ENCODE measurements at regions not wholly inside any gene's neighbourhood (a gene's known extent, or its start where the extent isn't known, plus 50 kb on each side); places are given as distances from the start of the nearest gene placed in this dataset.

DNA sequence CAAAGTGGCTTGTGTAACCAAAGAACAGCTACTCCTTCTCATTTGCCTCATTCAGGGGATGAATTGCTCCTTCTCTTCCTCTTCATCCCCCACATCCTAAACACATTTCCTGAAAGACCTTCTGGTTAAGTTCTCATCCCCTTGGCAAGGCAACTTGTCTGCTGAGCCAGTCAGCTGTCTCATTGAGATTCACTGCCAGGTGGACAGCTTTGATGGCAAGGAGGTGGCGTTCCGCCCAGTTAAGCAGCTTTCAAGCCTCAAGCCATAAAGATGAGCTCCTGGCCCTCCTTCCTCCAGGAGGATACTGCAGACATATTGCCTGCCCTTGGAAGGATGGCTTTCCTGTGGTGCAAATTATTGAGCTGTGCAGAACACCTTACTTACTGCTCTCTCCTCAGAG, 448.6 kb upstream of the MPDZ start:
- Histone ChIP-seq H3K4me3 (ENCODE audit: control extremely low read depth in 1 of 5, extremely low read depth in 1 of 5, insufficient read depth in 1 of 5, low read depth in 2 of 5, low read length in 4 of 5) (no peak overlapping the region), H3K9me3 (ENCODE audit: control extremely low read depth in 1 of 3, control insufficient read depth in 2 of 3, insufficient read depth in 1 of 3, low read length in 2 of 3) (no peaks in the 10 kb centered on the region), H2AFZ (ENCODE audit: insufficient read depth, low read depth, low read length, poor library complexity, severe bottlenecking) (no peak overlapping the region), H4K20me1 (ENCODE audit: control insufficient read depth, insufficient read depth, low read length, poor library complexity, severe bottlenecking) (no peaks in the 10 kb centered on the region), H3K79me2 (ENCODE audit: control insufficient read depth, insufficient read depth, low read length) (no peaks in the 10 kb centered on the region), H3K27ac (ENCODE audit: low read length in 2 of 2) (no peak overlapping the region), H3K27me3 (replicated peaks in 1 of 4; ENCODE audit: control extremely low read depth in 1 of 4, control insufficient read depth in 3 of 4, insufficient read depth in 4 of 4, low read length in 3 of 4) (no peaks in the 10 kb centered on the region), H3K4me1 (ENCODE audit: control insufficient read depth in 2 of 2, insufficient read depth in 2 of 2, low read length in 2 of 2) (no peaks in the 10 kb centered on the region), H3K9ac (ENCODE audit: low read length) (no peak overlapping the region), H3K36me3 (replicated peaks in 1 of 2; ENCODE audit: control extremely low read depth in 1 of 2, control insufficient read depth in 1 of 2, extremely low read depth in 1 of 2, insufficient read depth in 2 of 2, low read length in 1 of 2) (no peaks in the 10 kb centered on the region), H3K4me2 (replicated peaks; ENCODE audit: low read depth, low read length, poor library complexity, severe bottlenecking) (no peak overlapping the region)
- 73% methylated on average over 2 of the region's 2 CpGs for WGBS (ENCODE audit: insufficient coverage)
- no peak overlapping the region for H3K4me3 Mint-ChIP-seq
- intact Hi-C loops (cut with micrococcal nuclease), result no loop called here
- ChIA-PET POLR2A (no interaction called here), CTCF (no interaction called here)
- no peaks in the 10 kb centered on the region for H3K27me3 Mint-ChIP-seq
- H3K4me1 Mint-ChIP-seq, result no peaks in the 10 kb centered on the region
- DNase-seq (no peak), ATAC-seq (ENCODE audit: low read depth) (no peak)
- H3K9me3 Mint-ChIP-seq (ENCODE audit: insufficient read depth), result no peaks in the 10 kb centered on the region
- no peak for TF ChIP-seq EZH2 (IDR thresholded peaks at IDR 0.05; ENCODE audit: borderline replicate concordance, insufficient read depth, low read depth, low read length, poor library complexity, severe bottlenecking)
- TF ChIP-seq, protein P1, sequence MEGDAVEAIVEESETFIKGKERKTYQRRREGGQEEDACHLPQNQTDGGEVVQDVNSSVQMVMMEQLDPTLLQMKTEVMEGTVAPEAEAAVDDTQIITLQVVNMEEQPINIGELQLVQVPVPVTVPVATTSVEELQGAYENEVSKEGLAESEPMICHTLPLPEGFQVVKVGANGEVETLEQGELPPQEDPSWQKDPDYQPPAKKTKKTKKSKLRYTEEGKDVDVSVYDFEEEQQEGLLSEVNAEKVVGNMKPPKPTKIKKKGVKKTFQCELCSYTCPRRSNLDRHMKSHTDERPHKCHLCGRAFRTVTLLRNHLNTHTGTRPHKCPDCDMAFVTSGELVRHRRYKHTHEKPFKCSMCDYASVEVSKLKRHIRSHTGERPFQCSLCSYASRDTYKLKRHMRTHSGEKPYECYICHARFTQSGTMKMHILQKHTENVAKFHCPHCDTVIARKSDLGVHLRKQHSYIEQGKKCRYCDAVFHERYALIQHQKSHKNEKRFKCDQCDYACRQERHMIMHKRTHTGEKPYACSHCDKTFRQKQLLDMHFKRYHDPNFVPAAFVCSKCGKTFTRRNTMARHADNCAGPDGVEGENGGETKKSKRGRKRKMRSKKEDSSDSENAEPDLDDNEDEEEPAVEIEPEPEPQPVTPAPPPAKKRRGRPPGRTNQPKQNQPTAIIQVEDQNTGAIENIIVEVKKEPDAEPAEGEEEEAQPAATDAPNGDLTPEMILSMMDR (IDR thresholded peaks at IDR 0.05), result no peak
- no peak overlapping the region for H3K27ac Mint-ChIP-seq

DNA sequence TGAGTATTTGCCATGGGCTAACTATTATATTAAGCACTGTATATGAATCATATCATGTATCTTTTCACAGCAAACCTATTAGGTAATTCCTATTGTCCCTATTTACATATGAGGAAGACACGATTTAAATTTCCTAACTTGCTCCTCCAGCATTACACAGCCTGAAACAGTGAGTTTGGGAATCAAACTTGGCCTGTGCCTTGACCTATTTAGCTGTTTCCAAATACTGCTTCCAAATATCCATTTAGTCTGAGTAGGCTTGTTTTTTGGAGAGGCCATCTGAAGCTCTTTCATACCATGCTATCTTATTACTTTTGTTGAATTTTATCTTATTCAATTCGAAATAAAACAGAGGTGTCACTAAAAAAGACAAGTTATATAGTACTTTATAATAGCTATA, 447.3 kb upstream of the MPDZ start:
- Histone ChIP-seq H2AFZ (ENCODE audit: insufficient read depth, low read depth, low read length, poor library complexity, severe bottlenecking) (no peak overlapping the region), H3K79me2 (ENCODE audit: control insufficient read depth, insufficient read depth, low read length) (no peaks in the 10 kb centered on the region), H3K4me1 (ENCODE audit: control insufficient read depth in 2 of 2, insufficient read depth in 2 of 2, low read length in 2 of 2) (no peaks in the 10 kb centered on the region), H3K9ac (ENCODE audit: low read length) (no peak overlapping the region), H3K4me3 (ENCODE audit: control extremely low read depth in 1 of 5, extremely low read depth in 1 of 5, insufficient read depth in 1 of 5, low read depth in 2 of 5, low read length in 4 of 5) (no peak overlapping the region), H4K20me1 (ENCODE audit: control insufficient read depth, insufficient read depth, low read length, poor library complexity, severe bottlenecking) (no peaks in the 10 kb centered on the region), H3K27me3 (replicated peaks in 1 of 4; ENCODE audit: control extremely low read depth in 1 of 4, control insufficient read depth in 3 of 4, insufficient read depth in 4 of 4, low read length in 3 of 4) (no peaks in the 10 kb centered on the region), H3K9me3 (ENCODE audit: control extremely low read depth in 1 of 3, control insufficient read depth in 2 of 3, insufficient read depth in 1 of 3, low read length in 2 of 3) (no peaks in the 10 kb centered on the region), H3K27ac (ENCODE audit: low read length in 2 of 2) (no peak overlapping the region), H3K36me3 (replicated peaks in 1 of 2; ENCODE audit: control extremely low read depth in 1 of 2, control insufficient read depth in 1 of 2, extremely low read depth in 1 of 2, insufficient read depth in 2 of 2, low read length in 1 of 2) (no peaks in the 10 kb centered on the region), H3K4me2 (replicated peaks; ENCODE audit: low read depth, low read length, poor library complexity, severe bottlenecking) (no peak overlapping the region)
- ATAC-seq (ENCODE audit: low read depth) (no peak), DNase-seq (no peak)
- no peaks in the 10 kb centered on the region for H3K9me3 Mint-ChIP-seq (ENCODE audit: insufficient read depth)
- WGBS (ENCODE audit: insufficient coverage), result no CpG with 5 or more reads among the region's 2 CpGs
- no peaks in the 10 kb centered on the region for H3K27me3 Mint-ChIP-seq
- no peaks in the 10 kb centered on the region for H3K4me1 Mint-ChIP-seq
- no peak overlapping the region for H3K27ac Mint-ChIP-seq
- H3K4me3 Mint-ChIP-seq, result no peak overlapping the region
- ChIA-PET CTCF (no interaction called here), POLR2A (no interaction called here)
- no peak for TF ChIP-seq EZH2 (IDR thresholded peaks at IDR 0.05; ENCODE audit: borderline replicate concordance, insufficient read depth, low read depth, low read length, poor library complexity, severe bottlenecking)
- TF ChIP-seq, protein P1 (IDR thresholded peaks at IDR 0.05), result no peak
- intact Hi-C loops (cut with micrococcal nuclease), result no loop called here

All from B cell (primary cell).